Ascending aorta (tissue), 2 donors: ENCODE measurements at regions not wholly inside any gene's neighbourhood (a gene's known extent, or its start where the extent isn't known, plus 50 kb on each side); places are given as distances from the start of the nearest gene placed in this dataset.
"Not testable (repeated sequence)": the region's sequence is repeated elsewhere in the genome, so short reads cannot be mapped to it uniquely, and the experiment has no call there.

Source experiments
- DNase-seq, 2 donors: peaks; one replicate each; pipeline ENCODE4 v3.0.0-alpha.2; 2019; ENCODE audit warnings: low spot score in 2 of 2
- H3K27ac ChIP-seq, 2 donors: fragments of 200-600 bp; sonication (generic); one replicate each; pipeline ENCODE4 v1.5.1; 2016 to 2017; ENCODE audit warnings: mild to moderate bottlenecking in 1 of 2
- H3K27me3 ChIP-seq: fragments of 200-600 bp; sonication (generic); one replicate; pipeline ENCODE4 v1.5.1; 2017
- H3K36me3 ChIP-seq, 2 donors: fragments of 200-600 bp; sonication (generic); one replicate each; pipeline ENCODE4 v1.5.1; 2016
- H3K4me1 ChIP-seq, 2 donors: fragments of 200-600 bp; sonication (generic); one replicate each; pipeline ENCODE4 v1.5.1; 2016 to 2017; ENCODE audit warnings: mild to moderate bottlenecking in 1 of 2
- H3K4me3 ChIP-seq, 2 donors: fragments of 200-600 bp; sonication (generic); one replicate each; pipeline ENCODE4 v1.5.1; 2016 to 2017; ENCODE audit warnings: mild to moderate bottlenecking in 1 of 2
- H3K9me3 ChIP-seq, 2 donors: fragments of 200-600 bp; sonication (generic); one replicate each; pipeline ENCODE4 v1.5.1; 2016
- intact Hi-C: fragments of 100-400 bp; cut with DNase I; formaldehyde crosslinking; loops from one replicate; pipeline ENCODE4 v1.15.1; 2023
- TF ChIP-seq, protein P1 (sequence below), 3 experiments: fragments of 200-600 bp in 2 of 3; fragments of 450-650 bp in 1 of 3; sonication (generic) in 2 of 3; IDR thresholded peaks; one replicate each; pipeline ENCODE4 v1.5.1; 2016 to 2019; ENCODE audit warnings: antibody characterized with exemption in 3 of 3, mild to moderate bottlenecking in 1 of 3, moderate library complexity in 1 of 3

DNA sequence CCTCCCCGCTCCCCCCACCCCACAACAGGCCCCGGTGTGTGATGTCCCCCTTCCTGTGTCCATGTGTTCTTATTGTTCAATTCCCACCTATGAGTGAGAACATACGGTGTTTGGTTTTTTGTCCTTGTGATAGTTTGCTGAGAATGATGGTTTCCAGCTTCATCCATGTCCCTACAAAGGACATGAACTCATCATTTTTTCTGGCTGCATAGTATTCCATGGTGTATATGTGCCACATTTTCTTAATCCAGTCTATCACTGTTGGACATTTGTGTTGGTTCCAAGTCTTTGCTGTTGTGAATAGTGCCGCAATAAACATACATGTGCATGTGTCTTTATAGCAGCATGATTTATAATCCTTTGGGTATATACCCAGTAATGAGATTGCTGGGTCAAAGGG lies 104.3 kb downstream of the MTPN start:
- DNase-seq, H3K36me3 ChIP-seq, H3K4me3 ChIP-seq, H3K27me3 ChIP-seq, H3K4me1 ChIP-seq, intact Hi-C loops, H3K9me3 ChIP-seq, H3K27ac ChIP-seq: not testable (repeated sequence)

DNA sequence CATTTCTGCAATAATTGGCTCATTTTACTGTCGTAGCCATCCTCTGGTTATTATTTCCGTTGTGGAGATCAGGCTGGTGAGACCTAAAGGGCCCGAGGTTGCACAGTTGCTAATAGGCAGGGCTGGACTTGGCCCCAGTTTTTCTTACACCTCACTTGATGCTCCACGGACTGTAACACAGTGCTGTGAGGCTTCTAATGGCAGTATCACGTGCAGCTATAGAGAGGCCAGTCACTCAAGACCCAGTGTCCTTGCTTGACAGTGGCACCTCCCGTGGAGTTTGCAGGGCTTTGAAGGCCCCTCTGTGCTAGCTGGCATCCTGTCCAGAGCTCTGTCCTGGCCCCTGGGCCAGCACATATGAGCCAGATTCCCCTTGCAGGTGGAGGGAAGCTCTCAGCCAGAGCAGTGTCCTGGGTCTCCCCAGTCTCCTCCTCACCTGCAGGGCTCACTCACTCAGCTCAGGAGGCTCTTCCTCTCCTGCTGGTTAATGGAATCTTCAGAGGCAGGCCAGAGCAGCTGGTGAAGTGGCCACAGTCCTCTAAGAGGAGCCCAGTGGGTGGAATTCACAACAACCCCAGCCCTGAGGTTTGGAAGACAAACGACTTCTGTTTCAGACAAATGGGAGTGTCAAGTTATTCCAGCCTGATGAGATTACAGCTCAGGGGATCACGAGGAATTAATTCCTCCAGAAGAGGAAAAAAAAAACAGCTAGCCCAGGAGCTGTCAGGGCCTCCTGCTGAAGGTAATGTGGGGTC lies 114.2 kb upstream of the FAM180A start:
- no peak for DNase-seq
- intact Hi-C loops: no loop called here
- H3K36me3 ChIP-seq: no peaks in the 10 kb centered on the region

DNA sequence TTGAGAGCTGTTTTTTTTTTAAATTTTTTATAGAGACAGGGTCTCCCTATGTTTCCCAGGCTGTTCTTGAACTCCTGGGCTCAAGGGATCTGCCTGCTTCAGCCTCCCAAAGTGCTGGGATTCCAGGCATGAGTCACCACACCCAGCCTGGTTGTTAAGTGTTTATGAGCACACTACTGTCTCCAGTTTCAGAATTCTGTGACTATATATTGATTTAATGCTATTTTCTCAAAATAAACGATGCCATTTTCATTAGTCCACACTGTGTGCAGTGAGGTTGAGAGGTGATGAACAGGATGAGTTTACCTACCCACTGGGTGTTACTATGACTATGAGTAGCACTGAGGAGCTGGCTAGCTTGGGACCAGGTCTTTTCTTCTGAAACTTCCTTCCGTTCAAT lies 110.9 kb upstream of the FAM180A start:
- Histone ChIP-seq H3K36me3 (no peaks in the 10 kb centered on the region), H3K9me3 (no peaks in the 10 kb centered on the region), H3K4me1 (no peaks in the 10 kb centered on the region), H3K27ac (no peak overlapping the region), H3K4me3 (no peak overlapping the region), H3K27me3 (no peaks in the 10 kb centered on the region)
- TF ChIP-seq, protein P1, sequence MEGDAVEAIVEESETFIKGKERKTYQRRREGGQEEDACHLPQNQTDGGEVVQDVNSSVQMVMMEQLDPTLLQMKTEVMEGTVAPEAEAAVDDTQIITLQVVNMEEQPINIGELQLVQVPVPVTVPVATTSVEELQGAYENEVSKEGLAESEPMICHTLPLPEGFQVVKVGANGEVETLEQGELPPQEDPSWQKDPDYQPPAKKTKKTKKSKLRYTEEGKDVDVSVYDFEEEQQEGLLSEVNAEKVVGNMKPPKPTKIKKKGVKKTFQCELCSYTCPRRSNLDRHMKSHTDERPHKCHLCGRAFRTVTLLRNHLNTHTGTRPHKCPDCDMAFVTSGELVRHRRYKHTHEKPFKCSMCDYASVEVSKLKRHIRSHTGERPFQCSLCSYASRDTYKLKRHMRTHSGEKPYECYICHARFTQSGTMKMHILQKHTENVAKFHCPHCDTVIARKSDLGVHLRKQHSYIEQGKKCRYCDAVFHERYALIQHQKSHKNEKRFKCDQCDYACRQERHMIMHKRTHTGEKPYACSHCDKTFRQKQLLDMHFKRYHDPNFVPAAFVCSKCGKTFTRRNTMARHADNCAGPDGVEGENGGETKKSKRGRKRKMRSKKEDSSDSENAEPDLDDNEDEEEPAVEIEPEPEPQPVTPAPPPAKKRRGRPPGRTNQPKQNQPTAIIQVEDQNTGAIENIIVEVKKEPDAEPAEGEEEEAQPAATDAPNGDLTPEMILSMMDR (IDR thresholded peaks at IDR 0.05): no peak
- DNase-seq: no peak
- intact Hi-C loops: no loop called here

More for the DNA sequence above, 114.2 kb upstream of the FAM180A start:
- H3K4me1 ChIP-seq: no peaks in the 10 kb centered on the region
- no peak overlapping the region for H3K27ac ChIP-seq
- TF ChIP-seq, protein P1 (IDR thresholded peaks at IDR 0.05): no peak
- H3K27me3 ChIP-seq: no peaks in the 10 kb centered on the region
- H3K9me3 ChIP-seq: no peaks in the 10 kb centered on the region
- no peak overlapping the region for H3K4me3 ChIP-seq

GRCh38 chr7:135858851-135859250 lies 110.2 kb upstream of the FAM180A start:
- no peaks in the 10 kb centered on the region for H3K9me3 ChIP-seq
- intact Hi-C loops: no loop called here
- no peaks in the 10 kb centered on the region for H3K4me1 ChIP-seq
- H3K27me3 ChIP-seq: no peaks in the 10 kb centered on the region
- TF ChIP-seq, protein P1 (IDR thresholded peaks at IDR 0.05): no peak
- H3K27ac ChIP-seq: no peak overlapping the region
- no peak for DNase-seq
- no peak overlapping the region for H3K4me3 ChIP-seq
- no peaks in the 10 kb centered on the region for H3K36me3 ChIP-seq

- no peak for DNase-seq
- Histone ChIP-seq H3K9me3 (no peaks in the 10 kb centered on the region), H3K27me3 (no peaks in the 10 kb centered on the region), H3K4me1 (no peaks in the 10 kb centered on the region), H3K36me3 (no peaks in the 10 kb centered on the region), H3K4me3 (no peak overlapping the region), H3K27ac (no peak overlapping the region)
- intact Hi-C loops: no loop called here
- TF ChIP-seq, protein P1 (IDR thresholded peaks at IDR 0.05): no peak
These were observed 109.8 kb upstream of the FAM180A start for GRCh38 chr7:135858379-135858778.

GRCh38 chr7:135857519-135858274 lies 109.1 kb upstream of the FAM180A start:
- intact Hi-C loops: no loop called here
- TF ChIP-seq, protein P1 (IDR thresholded peaks at IDR 0.05): no peak

More at GRCh38 chr7:135857519-135858274, 109.1 kb upstream of the FAM180A start:
- no peaks in the 10 kb centered on the region for H3K9me3 ChIP-seq
- no peaks in the 10 kb centered on the region for H3K36me3 ChIP-seq
- no peak for DNase-seq
- H3K27me3 ChIP-seq: no peaks in the 10 kb centered on the region
- H3K4me3 ChIP-seq: no peak overlapping the region
- H3K27ac ChIP-seq: no peak overlapping the region
- no peaks in the 10 kb centered on the region for H3K4me1 ChIP-seq
